ENCODE measurements at regions not wholly inside any gene's neighbourhood (a gene's known extent, or its start where the extent isn't known, plus 50 kb on each side); places are given as distances from the start of the nearest gene placed in this dataset.

DNA sequence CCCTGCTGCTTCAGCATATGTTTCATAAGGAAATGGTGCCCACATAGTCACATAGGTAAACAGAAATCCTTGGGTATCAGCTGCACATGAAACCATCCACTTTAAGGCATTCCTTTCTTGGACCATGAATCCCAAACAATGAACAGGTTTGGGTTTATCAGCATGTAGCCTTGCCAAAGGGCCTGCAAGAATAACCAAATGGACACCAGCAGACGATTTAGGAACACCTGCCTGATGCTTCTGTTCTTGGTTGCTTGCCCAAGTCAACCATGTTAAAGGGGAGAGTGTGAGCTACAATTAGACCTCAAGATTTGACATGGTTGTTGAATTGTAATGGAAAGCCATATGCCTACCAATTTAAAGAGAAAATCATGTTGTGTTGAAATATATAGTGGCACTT lies 1342.7 kb upstream of the PIK3C3 start:
- no peak for DNase-seq (ENCODE audit: low spot score)
- H3K9me3 Mint-ChIP-seq = no peaks in the 10 kb centered on the region
- H3K27ac ChIP-seq = no peak overlapping the region
- no peaks in the 10 kb centered on the region for H3K36me3 ChIP-seq
- H3K4me2 ChIP-seq = no peak overlapping the region
- H3K4me1 Mint-ChIP-seq = no peaks in the 10 kb centered on the region
- no peak overlapping the region for H2AFZ ChIP-seq (replicated peaks)
- H3K36me3 Mint-ChIP-seq = no peaks in the 10 kb centered on the region
- no peak overlapping the region for H3K4me3 Mint-ChIP-seq
- H3K9ac ChIP-seq = no peak overlapping the region
- H3K4me3 ChIP-seq = no peak overlapping the region
- TF ChIP-seq EZH2phosphoT487 (IDR thresholded peaks at IDR 0.05) = no peak
- TF ChIP-seq, protein P1, sequence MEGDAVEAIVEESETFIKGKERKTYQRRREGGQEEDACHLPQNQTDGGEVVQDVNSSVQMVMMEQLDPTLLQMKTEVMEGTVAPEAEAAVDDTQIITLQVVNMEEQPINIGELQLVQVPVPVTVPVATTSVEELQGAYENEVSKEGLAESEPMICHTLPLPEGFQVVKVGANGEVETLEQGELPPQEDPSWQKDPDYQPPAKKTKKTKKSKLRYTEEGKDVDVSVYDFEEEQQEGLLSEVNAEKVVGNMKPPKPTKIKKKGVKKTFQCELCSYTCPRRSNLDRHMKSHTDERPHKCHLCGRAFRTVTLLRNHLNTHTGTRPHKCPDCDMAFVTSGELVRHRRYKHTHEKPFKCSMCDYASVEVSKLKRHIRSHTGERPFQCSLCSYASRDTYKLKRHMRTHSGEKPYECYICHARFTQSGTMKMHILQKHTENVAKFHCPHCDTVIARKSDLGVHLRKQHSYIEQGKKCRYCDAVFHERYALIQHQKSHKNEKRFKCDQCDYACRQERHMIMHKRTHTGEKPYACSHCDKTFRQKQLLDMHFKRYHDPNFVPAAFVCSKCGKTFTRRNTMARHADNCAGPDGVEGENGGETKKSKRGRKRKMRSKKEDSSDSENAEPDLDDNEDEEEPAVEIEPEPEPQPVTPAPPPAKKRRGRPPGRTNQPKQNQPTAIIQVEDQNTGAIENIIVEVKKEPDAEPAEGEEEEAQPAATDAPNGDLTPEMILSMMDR (IDR thresholded peaks at IDR 0.05) = no peak
- no peaks in the 10 kb centered on the region for H3F3A ChIP-seq (ENCODE audit: low read depth)
- H3K27ac Mint-ChIP-seq = no peak overlapping the region
- no peaks in the 10 kb centered on the region for H3K9me3 ChIP-seq (ENCODE audit: low read depth)
- H3K27me3 Mint-ChIP-seq (ENCODE audit: insufficient read depth, low read depth) = no peaks in the 10 kb centered on the region
- no peaks in the 10 kb centered on the region for H3K4me1 ChIP-seq
- no peaks in the 10 kb centered on the region for H3K79me2 ChIP-seq (ENCODE audit: low read depth)
- H4K20me1 ChIP-seq (ENCODE audit: low read depth) = no peaks in the 10 kb centered on the region
- H3K27me3 ChIP-seq = no peaks in the 10 kb centered on the region

GRCh38 chr18:40608226-40608625 lies 1346.8 kb upstream of the PIK3C3 start:
- TF ChIP-seq EZH2phosphoT487 (IDR thresholded peaks at IDR 0.05) = no peak
- TF ChIP-seq, protein P1 (IDR thresholded peaks at IDR 0.05) = no peak
- no peak for TF ChIP-seq EZH2 (IDR thresholded peaks at IDR 0.05)
- H3K4me3 Mint-ChIP-seq = no peak overlapping the region
- no peaks in the 10 kb centered on the region for H3K9me3 Mint-ChIP-seq
- Histone ChIP-seq H3K79me2 (ENCODE audit: low read depth) (no peaks in the 10 kb centered on the region), H3F3A (ENCODE audit: low read depth) (no peaks in the 10 kb centered on the region), H3K9ac (no peak overlapping the region), H3K4me3 (no peak overlapping the region), H3K4me2 (no peak overlapping the region), H4K20me1 (ENCODE audit: low read depth) (no peaks in the 10 kb centered on the region), H3K4me1 (no peaks in the 10 kb centered on the region), H3K27ac (no peak overlapping the region), H2AFZ (replicated peaks) (no peak overlapping the region), H3K9me3 (ENCODE audit: low read depth) (no peaks in the 10 kb centered on the region), H3K36me3 (no peaks in the 10 kb centered on the region), H3K27me3 (no peaks in the 10 kb centered on the region)
- no peaks in the 10 kb centered on the region for H3K4me1 Mint-ChIP-seq
- H3K36me3 Mint-ChIP-seq = no peaks in the 10 kb centered on the region
- no peak for DNase-seq (ENCODE audit: low spot score)
- no peak overlapping the region for H3K27ac Mint-ChIP-seq
- peaks cover 2% of the 10 kb centered on the region for H3K27me3 Mint-ChIP-seq (ENCODE audit: insufficient read depth, low read depth)

DNA sequence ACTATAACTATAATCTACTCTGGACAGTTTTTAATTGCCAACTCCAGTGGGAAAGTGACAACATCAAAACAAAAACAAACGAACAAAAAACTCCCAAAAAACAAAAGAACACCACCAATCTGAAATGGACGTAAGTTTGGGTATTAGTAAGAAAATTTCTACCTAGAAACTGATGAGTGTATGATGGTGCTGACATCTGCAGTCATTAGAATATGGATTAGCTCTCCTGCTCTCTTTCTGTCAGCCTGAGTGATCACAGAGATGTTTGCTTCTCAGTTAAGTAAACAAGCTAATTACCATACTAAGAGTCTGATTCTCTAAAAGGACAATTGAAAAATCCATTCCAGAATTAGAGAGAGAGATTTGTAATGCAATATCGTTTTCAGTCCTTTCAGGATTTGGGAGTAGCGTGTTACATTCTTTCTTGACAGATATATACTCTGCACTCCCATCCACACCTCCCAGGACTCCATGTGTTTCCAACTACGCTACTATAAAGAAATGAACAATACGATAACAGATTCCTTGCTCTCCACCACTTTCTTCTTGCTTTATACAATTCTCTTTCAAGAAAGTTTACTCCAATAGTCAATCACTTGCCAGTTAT lies 1347.4 kb upstream of the PIK3C3 start:
- H3K4me3 ChIP-seq = no peak overlapping the region
- H3K27me3 ChIP-seq = no peaks in the 10 kb centered on the region

More for the DNA sequence above, 1347.4 kb upstream of the PIK3C3 start:
- Histone ChIP-seq H3K9ac (no peak overlapping the region), H3K4me2 (no peak overlapping the region), H3F3A (ENCODE audit: low read depth) (no peaks in the 10 kb centered on the region), H3K9me3 (ENCODE audit: low read depth) (no peaks in the 10 kb centered on the region), H3K4me1 (no peaks in the 10 kb centered on the region), H3K27ac (no peak overlapping the region), H4K20me1 (ENCODE audit: low read depth) (no peaks in the 10 kb centered on the region), H3K79me2 (ENCODE audit: low read depth) (no peaks in the 10 kb centered on the region), H3K36me3 (no peaks in the 10 kb centered on the region), H2AFZ (replicated peaks) (no peak overlapping the region)
- H3K27me3 Mint-ChIP-seq (ENCODE audit: insufficient read depth, low read depth) = peaks cover 2% of the 10 kb centered on the region
- no peaks in the 10 kb centered on the region for H3K36me3 Mint-ChIP-seq
- no peak for DNase-seq (ENCODE audit: low spot score)
- no peaks in the 10 kb centered on the region for H3K9me3 Mint-ChIP-seq
- H3K27ac Mint-ChIP-seq = no peak overlapping the region
- no peak overlapping the region for H3K4me3 Mint-ChIP-seq
- no peak for TF ChIP-seq EZH2phosphoT487 (IDR thresholded peaks at IDR 0.05)
- no peak for TF ChIP-seq EZH2 (IDR thresholded peaks at IDR 0.05)
- TF ChIP-seq, protein P1 (IDR thresholded peaks at IDR 0.05) = no peak
- H3K4me1 Mint-ChIP-seq = no peaks in the 10 kb centered on the region
